Large intestine (tissue), 3 donors: ENCODE measurements at regions not wholly inside any gene's neighbourhood (a gene's known extent, or its start where the extent isn't known, plus 50 kb on each side); places are given as distances from the start of the nearest gene placed in this dataset.
"Not testable (repeated sequence)": the region's sequence is repeated elsewhere in the genome, so short reads cannot be mapped to it uniquely, and the experiment has no call there.

ENCODE experiments used
- DNase-seq, 2 donors: peaks; one replicate each; pipeline versions ENCODE4 v3.0.0 to v3.0.0-alpha.2; 2013
- H3K27ac ChIP-seq: one replicate; pipeline ENCODE4 v1.5.1; 2013; ENCODE audit warnings: low read length
- H3K27me3 ChIP-seq: 2 replicates; pipeline ENCODE4 v1.6.1; 2013; ENCODE audit warnings: low read length; ENCODE audit not compliant: control insufficient read depth, insufficient read depth
- H3K36me3 ChIP-seq: 2 replicates; pipeline ENCODE4 v1.6.1; 2013; ENCODE audit warnings: low read length; ENCODE audit not compliant: control insufficient read depth, insufficient read depth
- H3K4me1 ChIP-seq: one replicate; pipeline ENCODE4 v1.6.1; 2013; ENCODE audit warnings: low read length; ENCODE audit not compliant: control insufficient read depth, insufficient read depth
- H3K4me3 ChIP-seq: one replicate; pipeline ENCODE4 v1.5.1; 2013; ENCODE audit warnings: low read length
- H3K9me3 ChIP-seq: one replicate; pipeline ENCODE4 v1.6.1; 2013; ENCODE audit warnings: mild to moderate bottlenecking, low read depth, low read length, moderate library complexity; ENCODE audit not compliant: control insufficient read depth
- WGBS: methylation state at CpG from one replicate; pipeline ENCODE4 v1.1.5; 2013; ENCODE audit warnings: low lambda C conversion rate; ENCODE audit not compliant: insufficient coverage; 5-methylcytosine and 5-hydroxymethylcytosine counted together

- peaks cover 4% of the 10 kb centered on the region for H3K9me3 ChIP-seq
These were observed 520.2 kb downstream of the REEP3 start for GRCh38 chr10:64041185-64041988.

GRCh38 chr10:64041989-64042490 lies 520.8 kb downstream of the REEP3 start:
- WGBS: no CpG with 5 or more reads among the region's 19 CpGs

More at GRCh38 chr10:64041185-64041988, 520.2 kb downstream of the REEP3 start:
- peak; percentile 77 to 80 for DNase-seq
- WGBS: no CpG with 5 or more reads among the region's 43 CpGs
- Histone ChIP-seq H3K27me3 (no peaks in the 10 kb centered on the region), H3K27ac (peak overlapping the region; percentile 47), H3K36me3 (no peaks in the 10 kb centered on the region), H3K4me1 (peaks cover 11% of the 10 kb centered on the region), H3K4me3 (peak overlapping the region; percentile 59)

GRCh38 chr10:64044098-64044497 lies 522.9 kb downstream of the REEP3 start:
- no peak for DNase-seq

More at GRCh38 chr10:64041989-64042490, 520.8 kb downstream of the REEP3 start:
- Histone ChIP-seq H3K4me1 (peaks cover 9% of the 10 kb centered on the region), H3K36me3 (no peaks in the 10 kb centered on the region), H3K4me3 (peak overlapping the region; percentile 59), H3K27ac (no peak overlapping the region), H3K27me3 (no peaks in the 10 kb centered on the region), H3K9me3 (peaks cover 4% of the 10 kb centered on the region)
- DNase-seq: no peak

GRCh38 chr10:64044957-64045632 lies 523.9 kb downstream of the REEP3 start:
- not testable (repeated sequence) for H3K36me3 ChIP-seq, H3K27me3 ChIP-seq, H3K9me3 ChIP-seq, DNase-seq, H3K4me3 ChIP-seq, H3K27ac ChIP-seq, H3K4me1 ChIP-seq
- WGBS: 100% methylated on average over 2 of the region's 16 CpGs

More at GRCh38 chr10:64044098-64044497, 522.9 kb downstream of the REEP3 start:
- Histone ChIP-seq H3K9me3 (peaks cover 4% of the 10 kb centered on the region), H3K36me3 (no peaks in the 10 kb centered on the region), H3K27me3 (no peaks in the 10 kb centered on the region), H3K27ac (no peak overlapping the region), H3K4me1 (peaks cover 7% of the 10 kb centered on the region), H3K4me3 (no peak overlapping the region)
- 69% methylated on average over 2 of the region's 2 CpGs for WGBS

GRCh38 chr10:64054392-64054791 lies 533.2 kb downstream of the REEP3 start:
- peak overlapping the region; percentile 72 for H3K27ac ChIP-seq
- H3K4me3 ChIP-seq: no peak overlapping the region
- peaks cover 29% of the 10 kb centered on the region for H3K4me1 ChIP-seq
- no peaks in the 10 kb centered on the region for H3K9me3 ChIP-seq
- H3K36me3 ChIP-seq: no peaks in the 10 kb centered on the region
- DNase-seq: peak; percentile 73 to 85
- H3K27me3 ChIP-seq: no peaks in the 10 kb centered on the region

GRCh38 chr10:64059884-64060283 lies 538.7 kb downstream of the REEP3 start:
- no peaks in the 10 kb centered on the region for H3K36me3 ChIP-seq
- H3K4me1 ChIP-seq: peaks cover 12% of the 10 kb centered on the region
- no peak overlapping the region for H3K27ac ChIP-seq
- no CpG with 5 or more reads among the region's 1 CpG for WGBS
- H3K27me3 ChIP-seq: no peaks in the 10 kb centered on the region
- DNase-seq: no peak
- H3K4me3 ChIP-seq: no peak overlapping the region
- H3K9me3 ChIP-seq: no peaks in the 10 kb centered on the region

- H3K4me1 ChIP-seq: peaks cover 7% of the 10 kb centered on the region
- H3K27me3 ChIP-seq: no peaks in the 10 kb centered on the region
- H3K9me3 ChIP-seq: no peaks in the 10 kb centered on the region
- no peaks in the 10 kb centered on the region for H3K36me3 ChIP-seq
- no peak for DNase-seq
- no peak overlapping the region for H3K4me3 ChIP-seq
- whole genome bisulfite sequencing: 90% methylated on average over 2 of the region's 7 CpGs
- no peak overlapping the region for H3K27ac ChIP-seq
These were observed 539.2 kb downstream of the REEP3 start for GRCh38 chr10:64060389-64060788.

GRCh38 chr10:64062793-64063192 lies 541.6 kb downstream of the REEP3 start:
- H3K9me3 ChIP-seq: no peaks in the 10 kb centered on the region
- H3K27ac ChIP-seq: no peak overlapping the region
- no peaks in the 10 kb centered on the region for H3K4me1 ChIP-seq
- WGBS: 64% methylated on average over 4 of the region's 4 CpGs
- no peak for DNase-seq
- H3K27me3 ChIP-seq: no peaks in the 10 kb centered on the region
- H3K36me3 ChIP-seq: no peaks in the 10 kb centered on the region
- H3K4me3 ChIP-seq: no peak overlapping the region

- DNase-seq: no peak
- no peak overlapping the region for H3K27ac ChIP-seq
- H3K4me1 ChIP-seq: no peaks in the 10 kb centered on the region
- H3K27me3 ChIP-seq: peaks cover 3% of the 10 kb centered on the region
- H3K4me3 ChIP-seq: no peak overlapping the region
- no peaks in the 10 kb centered on the region for H3K36me3 ChIP-seq
- no peaks in the 10 kb centered on the region for H3K9me3 ChIP-seq
- WGBS: 100% methylated on average over 1 of the region's 4 CpGs
These were observed 545.9 kb downstream of the REEP3 start for GRCh38 chr10:64067009-64067606.

GRCh38 chr10:64067859-64068258 lies 546.7 kb downstream of the REEP3 start:
- Histone ChIP-seq H3K4me3 (no peak overlapping the region), H3K27ac (no peak overlapping the region), H3K9me3 (no peaks in the 10 kb centered on the region), H3K36me3 (no peaks in the 10 kb centered on the region), H3K4me1 (no peaks in the 10 kb centered on the region), H3K27me3 (peaks cover 3% of the 10 kb centered on the region)
- WGBS: no CpG with 5 or more reads among the region's 2 CpGs
- DNase-seq: no peak
